HG02852 (cell line): ENCODE measurements at regions not wholly inside any gene's neighbourhood (a gene's known extent, or its start where the extent isn't known, plus 50 kb on each side); places are given as distances from the start of the nearest gene placed in this dataset.
"Not testable (repeated sequence)": the region's sequence is repeated elsewhere in the genome, so short reads cannot be mapped to it uniquely, and the experiment has no call there.

ENCODE experiments used
- ATAC-seq: cut with Tn5 transposase; IDR thresholded peaks from one replicate; pipeline ENCODE4 v1.9.1; 2021; ENCODE audit warnings: mild to moderate bottlenecking, moderate library complexity; ENCODE audit not compliant: unreplicated experiment

- ATAC-seq: no peak
Observed at GRCh38 chr9:115397591-115398312, 279.8 kb upstream of the TNC start.

- ATAC-seq: no peak
Observed at GRCh38 chr9:115398313-115398650, 280.3 kb upstream of the TNC start.

- ATAC-seq: no peak
Observed at GRCh38 chr9:115398996-115399395, 281.0 kb upstream of the TNC start.

GRCh38 chr9:115400796-115401195, 282.8 kb upstream of the TNC start:
- no peak for ATAC-seq

- no peak for ATAC-seq
Observed at GRCh38 chr9:115401756-115402327, 283.9 kb upstream of the TNC start.

- no peak for ATAC-seq
Observed at GRCh38 chr9:115403753-115404152, 285.8 kb upstream of the TNC start.

- no peak for ATAC-seq
Observed at GRCh38 chr9:115404311-115404710, 286.4 kb upstream of the TNC start.

- ATAC-seq: no peak
Observed at GRCh38 chr9:115411516-115411915, 293.6 kb upstream of the TNC start.

GRCh38 chr9:115411993-115412452, 294.1 kb upstream of the TNC start:
- no peak for ATAC-seq

- ATAC-seq: no peak
Observed at GRCh38 chr9:115412656-115413055, 294.7 kb upstream of the TNC start.

- ATAC-seq: peak; percentile 48
Observed at GRCh38 chr9:115413304-115413703, 295.3 kb upstream of the TNC start.

GRCh38 chr9:115413766-115414382, 295.9 kb upstream of the TNC start:
- ATAC-seq: no peak

GRCh38 chr9:115414561-115414960, 296.6 kb upstream of the TNC start:
- ATAC-seq: no peak

GRCh38 chr9:115415450-115415849, 297.5 kb upstream of the TNC start:
- no peak for ATAC-seq

- ATAC-seq: no peak
Observed at GRCh38 chr9:115416299-115416698, 298.3 kb upstream of the TNC start.

GRCh38 chr9:115418181-115418580, 300.2 kb upstream of the TNC start:
- not testable (repeated sequence) for ATAC-seq

- no peak for ATAC-seq
Observed at GRCh38 chr9:115422932-115423440, 305.0 kb upstream of the TNC start.

- ATAC-seq: no peak
Observed at GRCh38 chr9:115423646-115424045, 305.7 kb upstream of the TNC start.

GRCh38 chr9:115425601-115426000, 307.6 kb upstream of the TNC start:
- ATAC-seq: no peak

- no peak for ATAC-seq
Observed at GRCh38 chr9:115437418-115437817, 319.5 kb upstream of the TNC start.

- no peak for ATAC-seq
Observed at GRCh38 chr9:115439641-115440040, 321.7 kb upstream of the TNC start.

- ATAC-seq: no peak
Observed at GRCh38 chr9:115442054-115442453, 324.1 kb upstream of the TNC start.
